Coronary artery (tissue), 2 donors: ENCODE measurements at regions not wholly inside any gene's neighbourhood (a gene's known extent, or its start where the extent isn't known, plus 50 kb on each side); places are given as distances from the start of the nearest gene placed in this dataset.
"Not testable (repeated sequence)": the region's sequence is repeated elsewhere in the genome, so short reads cannot be mapped to it uniquely, and the experiment has no call there.

Experiments
- DNase-seq: peaks from one replicate; pipeline ENCODE4 v3.0.0-alpha.2; 2017; ENCODE audit warnings: low spot score
- H3K27ac ChIP-seq, 2 donors: fragments of 200-600 bp; sonication (generic); one replicate each; pipeline ENCODE4 v1.5.1; 2016 to 2019
- H3K4me3 ChIP-seq: fragments of 200-600 bp; sonication (generic); 2 replicates; pipeline ENCODE4 v1.5.1; 2016; ENCODE audit warnings: mild to moderate bottlenecking, moderate library complexity
- CTCF ChIP-seq: fragments of 200-600 bp; sonication (generic); IDR thresholded peaks from one replicate; pipeline ENCODE4 v1.5.1; 2019; ENCODE audit warnings: antibody characterized with exemption

DNA sequence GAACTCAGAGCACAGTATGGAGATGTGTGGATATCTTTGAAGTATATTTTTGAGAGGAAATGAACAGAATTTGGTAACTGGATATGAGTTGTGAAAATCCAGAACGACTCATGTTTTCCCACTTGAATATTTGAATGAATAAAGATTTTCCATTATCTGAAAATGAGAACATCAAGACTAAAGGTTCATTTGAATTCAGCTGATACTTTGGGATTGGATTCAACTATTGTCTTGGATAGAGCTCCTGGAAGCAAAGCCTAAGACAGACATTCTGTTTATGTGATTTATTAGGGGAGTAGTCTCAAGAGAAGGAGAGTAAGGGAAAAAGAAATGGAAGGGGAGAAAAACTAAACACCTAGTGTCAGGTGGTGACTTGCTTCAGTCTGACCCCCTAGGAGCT lies 256.0 kb upstream of the LYPLAL1 start:
- no peak for TF ChIP-seq CTCF
- DNase-seq, result no peak
- Histone ChIP-seq H3K4me3 (no peak overlapping the region), H3K27ac (no peak overlapping the region)

DNA sequence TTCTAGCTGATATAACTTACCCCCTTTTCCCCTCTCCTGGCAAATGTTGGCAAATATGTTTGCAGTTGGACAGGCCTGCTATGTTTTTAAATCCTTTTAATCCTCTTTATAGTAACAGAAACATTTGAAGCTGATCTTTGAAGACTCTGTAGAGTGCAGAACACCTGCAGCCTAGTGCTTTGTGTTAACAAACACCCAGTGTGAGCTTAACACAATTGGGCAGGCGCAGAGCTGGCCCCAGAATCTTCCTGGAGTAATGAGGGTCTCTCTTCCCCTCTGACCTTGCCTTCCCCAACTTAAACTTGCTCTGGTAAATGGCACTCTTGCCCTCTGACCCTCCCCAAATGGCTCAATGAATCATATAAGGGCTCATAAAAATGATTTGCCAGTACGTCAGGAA lies 247.9 kb upstream of the LYPLAL1 start:
- no peak overlapping the region for H3K4me3 ChIP-seq
- no peak for DNase-seq
- TF ChIP-seq CTCF, result no peak
- H3K27ac ChIP-seq, result no peak overlapping the region

- TF ChIP-seq CTCF, result no peak
- DNase-seq, result no peak
- no peak overlapping the region for H3K4me3 ChIP-seq
- no peak overlapping the region for H3K27ac ChIP-seq
These were observed 247.0 kb upstream of the LYPLAL1 start for GRCh38 chr1:218926631-218927030.

DNA sequence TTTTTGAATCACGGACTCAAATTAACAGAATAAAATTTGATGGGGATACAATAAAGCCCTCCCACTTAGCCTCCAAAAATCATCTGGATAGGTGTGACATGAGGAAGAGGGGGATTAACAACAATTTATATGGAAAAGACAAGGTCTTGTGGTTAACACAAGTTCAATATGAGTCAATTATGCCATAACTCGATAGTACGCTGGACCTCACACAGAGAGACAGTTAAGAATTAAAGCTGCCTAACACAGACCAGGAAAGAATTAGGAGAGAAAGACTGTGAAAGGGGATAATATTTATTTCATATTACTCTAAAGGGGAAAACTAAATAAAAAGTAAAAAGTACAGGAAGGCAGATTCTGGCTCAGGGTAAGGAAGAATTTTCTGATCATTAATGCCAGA lies 243.7 kb upstream of the LYPLAL1 start:
- TF ChIP-seq CTCF, result no peak
- H3K27ac ChIP-seq, result no peak overlapping the region
- no peak overlapping the region for H3K4me3 ChIP-seq
- DNase-seq, result no peak

DNA sequence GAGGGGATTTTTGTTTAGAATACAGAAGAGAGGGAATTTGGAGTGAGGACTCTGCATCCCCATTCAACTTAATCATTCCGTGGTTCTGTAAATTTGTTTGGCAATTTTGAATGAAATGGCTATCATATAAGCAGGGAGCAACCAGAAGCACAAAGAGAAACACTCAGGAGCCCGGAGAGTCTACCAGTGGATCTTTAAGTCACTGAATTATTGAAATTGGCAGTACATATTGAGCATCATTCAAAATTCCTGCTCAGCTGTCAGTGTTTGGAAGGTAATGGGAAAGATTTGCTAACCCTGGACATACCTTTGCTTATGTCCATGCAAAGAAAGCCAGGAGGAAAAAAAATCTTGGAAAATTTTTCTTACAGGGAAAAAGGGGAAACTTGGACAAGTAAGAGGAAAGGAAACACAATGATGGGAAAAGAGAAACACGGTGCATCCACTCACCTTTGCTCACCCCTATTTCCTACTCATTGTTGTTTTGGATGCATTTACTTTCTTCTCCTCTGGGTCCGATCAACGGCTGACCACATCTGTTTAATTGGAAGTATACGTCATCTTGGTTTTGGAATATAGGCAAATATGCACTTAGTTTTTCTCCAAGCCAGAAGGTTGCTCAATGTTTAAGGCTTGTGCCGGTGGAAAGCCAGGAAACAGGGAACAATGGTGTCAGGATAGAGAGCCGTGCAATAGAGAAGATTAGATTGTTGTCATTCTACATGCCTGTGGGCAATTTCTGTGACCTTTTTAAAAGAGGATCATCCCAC lies 243.0 kb upstream of the LYPLAL1 start:
- no peak for DNase-seq
- no peak for TF ChIP-seq CTCF
- Histone ChIP-seq H3K27ac (no peak overlapping the region), H3K4me3 (no peak overlapping the region)

- DNase-seq, result no peak
- no peak for TF ChIP-seq CTCF
- no peak overlapping the region for H3K4me3 ChIP-seq
- H3K27ac ChIP-seq, result no peak overlapping the region
These were observed 242.4 kb upstream of the LYPLAL1 start for GRCh38 chr1:218931324-218931723.

GRCh38 chr1:218933513-218933912 lies 240.2 kb upstream of the LYPLAL1 start:
- H3K4me3 ChIP-seq, result no peak overlapping the region
- DNase-seq, result no peak
- no peak for TF ChIP-seq CTCF
- no peak overlapping the region for H3K27ac ChIP-seq

DNA sequence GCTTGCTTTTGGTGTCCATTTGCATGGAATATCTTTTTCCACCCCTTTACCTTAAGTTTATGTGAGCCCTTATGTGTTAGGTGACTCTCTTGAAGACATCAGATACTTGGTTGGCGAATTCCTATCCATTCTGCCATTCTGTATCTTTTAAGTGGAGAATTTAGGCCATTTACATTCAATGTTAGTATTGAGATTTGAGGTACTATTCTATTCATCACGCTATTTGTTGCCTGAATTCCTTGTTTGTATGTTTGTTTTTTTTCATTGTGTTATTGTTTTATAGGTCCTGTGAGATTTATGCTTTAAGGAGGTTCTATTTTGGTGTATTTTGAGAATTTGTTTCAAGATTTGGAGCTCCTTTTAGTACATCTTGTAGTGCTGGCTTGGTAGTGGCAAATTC lies 238.3 kb upstream of the LYPLAL1 start:
- H3K4me3 ChIP-seq, DNase-seq, H3K27ac ChIP-seq: not testable (repeated sequence)
